NT2/D1 (cell line): ENCODE measurements at regions not wholly inside any gene's neighbourhood (a gene's known extent, or its start where the extent isn't known, plus 50 kb on each side); places are given as distances from the start of the nearest gene placed in this dataset.

Source experiments
- SUZ12 ChIP-seq: IDR thresholded peaks from 2 replicates; pipeline ENCODE4 v1.6.1; 2011; ENCODE audit not compliant: insufficient read length, insufficient read depth; ENCODE audit errors: extremely low read depth
- YY1 ChIP-seq: IDR thresholded peaks from 2 replicates; pipeline ENCODE4 v1.6.1; 2011; ENCODE audit not compliant: insufficient read length, insufficient read depth
- ZNF274 ChIP-seq: IDR thresholded peaks from 2 replicates; pipeline ENCODE4 v1.6.1; 2011; ENCODE audit warnings: mild to moderate bottlenecking, low read depth, low read length

DNA sequence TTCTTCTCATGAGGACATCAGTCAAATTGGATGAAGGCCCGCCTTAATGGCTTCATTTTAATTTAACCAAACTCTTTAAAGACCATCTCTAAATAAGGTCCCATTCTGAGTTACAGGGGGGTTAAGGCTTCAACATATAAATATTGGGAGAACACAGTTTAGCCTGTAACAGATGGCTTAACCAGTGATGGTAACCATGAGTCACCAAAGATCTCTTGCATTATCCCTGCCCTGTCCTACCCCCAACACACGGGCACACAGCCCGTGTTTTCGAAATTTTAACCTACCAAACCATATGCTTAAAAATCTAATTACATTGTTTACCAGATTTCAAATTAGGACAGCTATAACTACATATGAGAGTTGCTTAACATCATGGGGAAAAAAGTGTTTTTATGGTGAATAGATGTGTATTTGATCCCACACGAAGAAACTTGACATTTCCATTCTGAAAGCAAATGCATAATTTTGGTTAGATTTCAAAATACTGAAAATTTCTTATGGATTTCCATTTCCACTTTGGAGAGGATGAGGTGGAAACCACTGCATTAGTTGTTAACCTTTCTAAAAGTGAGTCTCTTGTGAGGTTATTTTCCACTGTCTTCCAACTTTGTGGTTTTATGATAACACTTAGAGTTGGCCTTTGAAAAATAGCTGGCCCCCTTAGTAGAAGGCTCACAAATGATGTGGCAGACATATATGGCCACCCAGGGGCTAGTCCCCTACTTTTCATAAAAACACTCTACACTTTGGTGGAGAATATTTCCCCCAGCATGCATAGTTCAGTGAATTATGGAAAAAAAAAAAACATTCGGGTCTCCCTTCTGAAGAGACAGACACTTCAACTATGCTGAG, 849.3 kb downstream of the TLE1 start:
- TF ChIP-seq YY1 (no peak), ZNF274 (no peak), SUZ12 (no peak)
